HEK293T (cell line): ENCODE measurements at regions not wholly inside any gene's neighbourhood (a gene's known extent, or its start where the extent isn't known, plus 50 kb on each side); places are given as distances from the start of the nearest gene placed in this dataset.

Experiments
- CTCF ChIA-PET: fragments of 350-600 bp; formaldehyde crosslinking; extraction: SDS; loops from one replicate; lab custom pipeline; 2021; ENCODE audit warnings: antibody characterized with exemption, inconsistent platforms; lab: Yijun Ruan, JAX
- POLR2A ChIA-PET: fragments of 350-600 bp; formaldehyde crosslinking; extraction: SDS; loops from one replicate; lab custom pipeline; 2020; ENCODE audit warnings: antibody characterized with exemption, inconsistent platforms; lab: Yijun Ruan, JAX
- DNase-seq: peaks from one replicate; pipeline ENCODE4 v3.0.0; 2012; ENCODE audit warnings: mixed read lengths; ENCODE audit errors: extremely low spot score
- ARNT ChIP-seq: fragments of 450-650 bp; IDR thresholded peaks from 2 replicates; pipeline ENCODE4 v1.6.1; 2017; ENCODE audit warnings: mild to moderate bottlenecking
- BHLHE40 ChIP-seq: fragments of 450-650 bp; IDR thresholded peaks from 2 replicates; pipeline ENCODE4 v1.6.1; 2016; ENCODE audit warnings: mild to moderate bottlenecking, moderate library complexity, borderline replicate concordance
- CTBP1 ChIP-seq: fragments of 450-650 bp; IDR thresholded peaks from 2 replicates; pipeline ENCODE4 v1.6.1; 2016; ENCODE audit warnings: borderline replicate concordance
- ELF4 ChIP-seq: fragments of 450-650 bp; IDR thresholded peaks from 2 replicates; pipeline ENCODE4 v1.6.1; 2017; ENCODE audit warnings: antibody characterized with exemption
- FOXA1 ChIP-seq: fragments of 450-650 bp; IDR thresholded peaks from 2 replicates; pipeline ENCODE4 v1.6.1; 2016; ENCODE audit warnings: mild to moderate bottlenecking
- FOXK2 ChIP-seq: fragments of 450-650 bp; IDR thresholded peaks from 2 replicates; pipeline ENCODE4 v1.6.1; 2016; ENCODE audit warnings: mild to moderate bottlenecking
- FOXM1 ChIP-seq: fragments of 450-650 bp; IDR thresholded peaks from 2 replicates; pipeline ENCODE4 v1.6.1; 2017; ENCODE audit warnings: mild to moderate bottlenecking, borderline replicate concordance
- HDGF ChIP-seq: fragments of 450-650 bp; IDR thresholded peaks from 2 replicates; pipeline ENCODE4 v1.6.1; 2017; ENCODE audit warnings: antibody characterized with exemption, borderline replicate concordance
- L3MBTL2 ChIP-seq: fragments of 450-650 bp; conservative IDR thresholded peaks from 2 replicates; pipeline ENCODE4 v1.6.1; 2016; ENCODE audit warnings: mild to moderate bottlenecking
- LEF1 ChIP-seq: fragments of 450-650 bp; IDR thresholded peaks from 2 replicates; pipeline ENCODE4 v1.6.1; 2017; ENCODE audit warnings: mild to moderate bottlenecking, borderline replicate concordance
- NFRKB ChIP-seq: fragments of 450-650 bp; IDR thresholded peaks from 2 replicates; pipeline ENCODE4 v1.6.1; 2016; ENCODE audit warnings: mild to moderate bottlenecking, moderate library complexity
- PKNOX1 ChIP-seq: fragments of 450-650 bp; IDR thresholded peaks from 2 replicates; pipeline ENCODE4 v1.6.1; 2016
- SP1 ChIP-seq: fragments of 450-650 bp; IDR thresholded peaks from 2 replicates; pipeline ENCODE4 v1.6.1; 2017
- SUZ12 ChIP-seq: fragments of 450-650 bp; IDR thresholded peaks from 2 replicates; pipeline ENCODE4 v1.6.1; 2016; ENCODE audit warnings: mild to moderate bottlenecking
- TARDBP ChIP-seq: fragments of 450-650 bp; IDR thresholded peaks from 2 replicates; pipeline ENCODE4 v1.6.1; 2016
- ZNF384 ChIP-seq: fragments of 450-650 bp; IDR thresholded peaks from 2 replicates; pipeline ENCODE4 v1.6.1; 2016

GRCh38 chr7:153383781-153384180 lies 624.2 kb downstream of the ACTR3B start:
- no peak for DNase-seq
- POLR2A ChIA-PET, result no interaction called here
- no peak for TF ChIP-seq ARNT
- no peak for TF ChIP-seq ELF4
- TF ChIP-seq SP1, result no peak
- TF ChIP-seq FOXM1, result no peak
- TF ChIP-seq LEF1, result no peak
- CTCF ChIA-PET, result interaction anchor here (0.6 kb wide), 1 partner anchor 855 kb away, joined by 3 read pairs; no protein-coding TSS in a partner anchor

- ChIA-PET CTCF (no interaction called here), POLR2A (no interaction called here)
- no peak for TF ChIP-seq ARNT
- TF ChIP-seq L3MBTL2, result no peak
- TF ChIP-seq HDGF, result no peak
- TF ChIP-seq SUZ12, result no peak
- TF ChIP-seq PKNOX1, result no peak
- DNase-seq, result no peak
Measured at GRCh38 chr7:153385502-153385901, 626.0 kb downstream of the ACTR3B start.

- ChIA-PET CTCF (no interaction called here), POLR2A (no interaction called here)
- TF ChIP-seq BHLHE40, result no peak
- no peak for TF ChIP-seq FOXA1
- no peak for TF ChIP-seq ARNT
- TF ChIP-seq SP1, result no peak
- no peak for TF ChIP-seq HDGF
- TF ChIP-seq LEF1, result no peak
- TF ChIP-seq SUZ12, result no peak
- no peak for TF ChIP-seq TARDBP
- no peak for TF ChIP-seq PKNOX1
- no peak for TF ChIP-seq FOXK2
- no peak for TF ChIP-seq NFRKB
- no peak for TF ChIP-seq L3MBTL2
- TF ChIP-seq CTBP1, result no peak
- DNase-seq, result no peak
Measured at GRCh38 chr7:153386556-153386955, 627.0 kb downstream of the ACTR3B start.

GRCh38 chr7:153388611-153389010 lies 629.1 kb downstream of the ACTR3B start:
- ChIA-PET CTCF (no interaction called here), POLR2A (no interaction called here)
- no peak for TF ChIP-seq FOXK2
- no peak for TF ChIP-seq FOXA1
- no peak for TF ChIP-seq PKNOX1
- TF ChIP-seq ARNT, result no peak
- no peak for TF ChIP-seq BHLHE40
- no peak for DNase-seq

GRCh38 chr7:153389261-153389660 lies 629.7 kb downstream of the ACTR3B start:
- no peak for DNase-seq
- ChIA-PET CTCF (no interaction called here), POLR2A (no interaction called here)
- no peak for TF ChIP-seq ARNT
- no peak for TF ChIP-seq SP1
- no peak for TF ChIP-seq FOXA1
- TF ChIP-seq LEF1, result no peak
- no peak for TF ChIP-seq L3MBTL2
- no peak for TF ChIP-seq ZNF384
- no peak for TF ChIP-seq NFRKB
- no peak for TF ChIP-seq FOXK2
- no peak for TF ChIP-seq FOXM1
- no peak for TF ChIP-seq BHLHE40
- no peak for TF ChIP-seq PKNOX1
- no peak for TF ChIP-seq TARDBP
- TF ChIP-seq HDGF, result no peak
- no peak for TF ChIP-seq CTBP1
- no peak for TF ChIP-seq SUZ12
- no peak for TF ChIP-seq ELF4

GRCh38 chr7:153390955-153391354 lies 631.4 kb downstream of the ACTR3B start:
- TF ChIP-seq FOXK2 (no peak), FOXA1 (no peak)
- ChIA-PET POLR2A (no interaction called here), CTCF (no interaction called here)
- no peak for DNase-seq

- TF ChIP-seq FOXK2 (no peak), SP1 (no peak), ARNT (no peak), FOXA1 (no peak), ZNF384 (no peak), TARDBP (no peak), CTBP1 (no peak), PKNOX1 (no peak), HDGF (no peak), ELF4 (no peak)
- ChIA-PET POLR2A (no interaction called here), CTCF (no interaction called here)
- DNase-seq, result no peak
Measured at GRCh38 chr7:153392726-153393125, 633.2 kb downstream of the ACTR3B start.
